ENCODE measurements at regions not wholly inside any gene's neighbourhood (a gene's known extent, or its start where the extent isn't known, plus 50 kb on each side); places are given as distances from the start of the nearest gene placed in this dataset.

DNA sequence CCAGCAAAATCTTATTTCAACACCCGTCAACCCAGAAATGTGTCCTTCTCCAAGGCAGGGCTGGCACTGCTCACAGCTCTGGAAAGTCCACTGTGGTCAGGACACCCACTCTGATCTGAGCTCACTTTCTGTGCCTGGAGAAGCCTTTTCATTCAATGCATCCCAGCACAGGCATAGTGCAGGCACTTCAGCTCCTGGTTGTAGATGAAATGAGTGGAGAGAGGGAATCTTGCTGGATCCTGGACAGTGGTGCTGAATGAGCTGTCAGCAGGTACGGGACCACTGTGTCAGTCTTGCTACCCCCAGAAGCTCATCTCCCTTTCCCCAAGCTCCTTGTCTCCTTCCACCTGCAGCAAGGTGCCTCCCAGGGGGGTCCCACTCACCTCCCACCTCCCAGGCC, 86.1 kb upstream of the SALL1 start:
- no peak for TF ChIP-seq ZFP30 (CRISPR knock-in tag; IDR thresholded peaks at IDR 0.05)
- no peak for TF ChIP-seq ZFP3 (CRISPR knock-in tag; IDR thresholded peaks at IDR 0.05)
